ENCODE measurements at regions not wholly inside any gene's neighbourhood (a gene's known extent, or its start where the extent isn't known, plus 50 kb on each side); places are given as distances from the start of the nearest gene placed in this dataset.

GRCh38 chr7:131225619-131226513 is 101.8 kb upstream of the MKLN1 start:
- TF ChIP-seq REST (IDR thresholded peaks at IDR 0.05; ENCODE audit: low read depth) (no peak), POLR2A (IDR thresholded peaks at IDR 0.05; ENCODE audit: borderline replicate concordance, extremely low read depth, insufficient read depth, insufficient read length) (no peak), ZNF274 (IDR thresholded peaks at IDR 0.05; ENCODE audit: low read depth, low read length) (no peak), RAD21 (IDR thresholded peaks at IDR 0.05; ENCODE audit: low read depth) (no peak), FOSL1 (IDR thresholded peaks at IDR 0.05; ENCODE audit: low read depth) (no peak), ZFX (IDR thresholded peaks at IDR 0.05) (no peak), CEBPB (IDR thresholded peaks at IDR 0.05; ENCODE audit: low read depth) (no peak), EZH2phosphoT487 (IDR thresholded peaks at IDR 0.05; ENCODE audit: borderline replicate concordance) (no peak), JUND (IDR thresholded peaks at IDR 0.05) (no peak), ZBTB33 (IDR thresholded peaks at IDR 0.05; ENCODE audit: extremely low read depth, insufficient replicate concordance, low read length) (no peak), POLR2AphosphoS5 (IDR thresholded peaks at IDR 0.05; ENCODE audit: low read depth, low read length) (no peak), SIN3A (IDR thresholded peaks at IDR 0.05; ENCODE audit: low read depth) (no peak), EZH2 (IDR thresholded peaks at IDR 0.05) (no peak)
- TF ChIP-seq, protein P1, sequence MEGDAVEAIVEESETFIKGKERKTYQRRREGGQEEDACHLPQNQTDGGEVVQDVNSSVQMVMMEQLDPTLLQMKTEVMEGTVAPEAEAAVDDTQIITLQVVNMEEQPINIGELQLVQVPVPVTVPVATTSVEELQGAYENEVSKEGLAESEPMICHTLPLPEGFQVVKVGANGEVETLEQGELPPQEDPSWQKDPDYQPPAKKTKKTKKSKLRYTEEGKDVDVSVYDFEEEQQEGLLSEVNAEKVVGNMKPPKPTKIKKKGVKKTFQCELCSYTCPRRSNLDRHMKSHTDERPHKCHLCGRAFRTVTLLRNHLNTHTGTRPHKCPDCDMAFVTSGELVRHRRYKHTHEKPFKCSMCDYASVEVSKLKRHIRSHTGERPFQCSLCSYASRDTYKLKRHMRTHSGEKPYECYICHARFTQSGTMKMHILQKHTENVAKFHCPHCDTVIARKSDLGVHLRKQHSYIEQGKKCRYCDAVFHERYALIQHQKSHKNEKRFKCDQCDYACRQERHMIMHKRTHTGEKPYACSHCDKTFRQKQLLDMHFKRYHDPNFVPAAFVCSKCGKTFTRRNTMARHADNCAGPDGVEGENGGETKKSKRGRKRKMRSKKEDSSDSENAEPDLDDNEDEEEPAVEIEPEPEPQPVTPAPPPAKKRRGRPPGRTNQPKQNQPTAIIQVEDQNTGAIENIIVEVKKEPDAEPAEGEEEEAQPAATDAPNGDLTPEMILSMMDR (IDR thresholded peaks at IDR 0.05 in 2 of 3, conservative IDR thresholded peaks at IDR 0.05 in 1 of 3; ENCODE audit: borderline replicate concordance in 1 of 3, insufficient read depth in 1 of 3, low read depth in 2 of 3, low read length in 2 of 3) = no peak
